WERI-Rb-1 (cell line): ENCODE measurements at regions not wholly inside any gene's neighbourhood (a gene's known extent, or its start where the extent isn't known, plus 50 kb on each side); places are given as distances from the start of the nearest gene placed in this dataset.

Source experiments
- DNase-seq: peaks from one replicate; pipeline ENCODE4 v3.0.0-alpha.2; 2020
- H3K27ac ChIP-seq: fragments of 250-450 bp; sonication (Bioruptor Pico); 2 replicates; pipeline ENCODE4 v1.5.1; 2020; ENCODE audit warnings: mild to moderate bottlenecking, moderate library complexity
- H3K27me3 ChIP-seq: fragments of 250-450 bp; sonication (Bioruptor Pico); 2 replicates; pipeline ENCODE4 v1.5.1; 2021; ENCODE audit warnings: mild to moderate bottlenecking, low read depth, moderate library complexity; ENCODE audit not compliant: insufficient read depth, severe bottlenecking
- H3K36me3 ChIP-seq: fragments of 250-450 bp; sonication (Bioruptor Pico); 2 replicates; pipeline ENCODE4 v1.5.1; 2020; ENCODE audit warnings: mild to moderate bottlenecking, moderate library complexity
- H3K4me3 ChIP-seq: 2 replicates; pipeline ENCODE4 v1.5.1; 2011; ENCODE audit warnings: low read depth, mild to moderate bottlenecking, control low read depth, low read length
- H3K9me3 ChIP-seq: fragments of 250-450 bp; sonication (Bioruptor Pico); 2 replicates; pipeline ENCODE4 v1.5.1; 2021; ENCODE audit warnings: mild to moderate bottlenecking, moderate library complexity; ENCODE audit not compliant: severe bottlenecking
- TF ChIP-seq, protein P1 (sequence below): IDR thresholded peaks from 2 replicates; pipeline ENCODE4 v1.5.1; 2011; ENCODE audit warnings: low read depth, mild to moderate bottlenecking, control low read depth, inconsistent platforms, low read length

DNA sequence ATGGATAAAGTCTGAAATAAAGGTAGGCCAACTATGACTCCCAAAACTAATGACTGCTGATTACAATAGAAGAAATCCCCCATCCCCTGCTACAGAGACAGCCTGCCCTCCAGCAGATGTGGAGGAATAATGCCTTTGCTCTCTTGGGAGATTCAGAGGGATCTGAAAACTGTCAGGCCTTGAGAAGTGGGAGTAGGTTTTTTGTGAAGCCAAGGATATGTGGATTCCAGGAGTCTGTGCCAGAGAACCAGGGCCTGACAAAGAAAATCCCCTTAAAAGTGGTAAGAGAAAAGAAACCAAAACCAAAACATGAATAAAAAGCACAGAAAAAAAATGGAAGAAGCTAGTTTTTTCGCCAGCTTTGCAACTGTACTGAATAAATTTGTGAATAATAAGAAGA, 397.6 kb downstream of the ZNF521 start:
- H3K9me3 ChIP-seq: no peaks in the 10 kb centered on the region
- H3K27me3 ChIP-seq: peaks cover 4% of the 10 kb centered on the region

DNA sequence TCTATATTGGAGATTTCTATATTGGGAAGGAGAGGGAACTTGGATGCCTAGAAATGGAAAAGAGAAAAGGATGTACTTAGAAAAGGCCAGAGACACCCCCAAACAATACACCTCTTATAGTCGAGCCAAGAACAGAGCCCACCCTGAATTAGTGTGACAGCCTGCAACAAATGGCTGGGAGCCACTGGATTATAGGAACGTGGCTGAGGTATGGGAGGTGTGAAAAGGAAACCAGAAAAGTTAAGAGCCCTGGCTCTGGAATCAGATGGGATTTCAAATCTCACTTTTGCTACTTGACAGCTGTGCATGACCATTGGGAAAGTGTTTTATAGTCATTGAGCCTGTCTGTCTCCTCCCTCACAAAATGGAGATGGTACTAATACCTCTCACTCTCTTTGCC, 394.0 kb downstream of the ZNF521 start:
- H3K27me3 ChIP-seq: peaks cover 4% of the 10 kb centered on the region
- DNase-seq: no peak
- H3K9me3 ChIP-seq: no peaks in the 10 kb centered on the region
- H3K27ac ChIP-seq: no peak overlapping the region
- no peak overlapping the region for H3K4me3 ChIP-seq
- TF ChIP-seq, protein P1, sequence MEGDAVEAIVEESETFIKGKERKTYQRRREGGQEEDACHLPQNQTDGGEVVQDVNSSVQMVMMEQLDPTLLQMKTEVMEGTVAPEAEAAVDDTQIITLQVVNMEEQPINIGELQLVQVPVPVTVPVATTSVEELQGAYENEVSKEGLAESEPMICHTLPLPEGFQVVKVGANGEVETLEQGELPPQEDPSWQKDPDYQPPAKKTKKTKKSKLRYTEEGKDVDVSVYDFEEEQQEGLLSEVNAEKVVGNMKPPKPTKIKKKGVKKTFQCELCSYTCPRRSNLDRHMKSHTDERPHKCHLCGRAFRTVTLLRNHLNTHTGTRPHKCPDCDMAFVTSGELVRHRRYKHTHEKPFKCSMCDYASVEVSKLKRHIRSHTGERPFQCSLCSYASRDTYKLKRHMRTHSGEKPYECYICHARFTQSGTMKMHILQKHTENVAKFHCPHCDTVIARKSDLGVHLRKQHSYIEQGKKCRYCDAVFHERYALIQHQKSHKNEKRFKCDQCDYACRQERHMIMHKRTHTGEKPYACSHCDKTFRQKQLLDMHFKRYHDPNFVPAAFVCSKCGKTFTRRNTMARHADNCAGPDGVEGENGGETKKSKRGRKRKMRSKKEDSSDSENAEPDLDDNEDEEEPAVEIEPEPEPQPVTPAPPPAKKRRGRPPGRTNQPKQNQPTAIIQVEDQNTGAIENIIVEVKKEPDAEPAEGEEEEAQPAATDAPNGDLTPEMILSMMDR: no peak
- no peaks in the 10 kb centered on the region for H3K36me3 ChIP-seq

More for the DNA sequence above, 397.6 kb downstream of the ZNF521 start:
- Histone ChIP-seq H3K27ac (no peak overlapping the region), H3K4me3 (no peak overlapping the region), H3K36me3 (no peaks in the 10 kb centered on the region)
- TF ChIP-seq, protein P1: no peak
- no peak for DNase-seq

DNA sequence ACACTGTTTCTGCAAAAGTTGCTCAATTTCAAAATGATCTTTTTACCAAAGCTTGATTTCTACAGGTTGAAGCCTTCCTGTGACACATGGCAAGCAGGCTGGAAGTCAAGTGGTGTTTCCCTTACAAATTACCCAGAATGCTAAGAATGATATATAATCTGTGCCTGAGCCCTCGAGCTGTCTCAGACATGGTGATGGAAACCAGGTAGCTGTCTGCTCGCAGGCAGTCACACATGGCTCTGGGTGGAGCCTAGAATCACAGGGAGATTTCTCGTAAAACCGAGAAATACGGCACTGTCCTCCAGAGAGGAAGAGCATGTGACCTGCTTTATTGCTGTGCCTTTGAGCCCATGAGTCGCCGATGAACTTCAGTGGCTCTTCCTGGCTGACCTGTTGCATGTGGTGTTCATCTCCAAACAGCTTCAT, 392.9 kb downstream of the ZNF521 start:
- Histone ChIP-seq H3K4me3 (no peak overlapping the region), H3K36me3 (no peaks in the 10 kb centered on the region), H3K27me3 (peaks cover 4% of the 10 kb centered on the region), H3K9me3 (no peaks in the 10 kb centered on the region), H3K27ac (no peak overlapping the region)
- no peak for DNase-seq
- TF ChIP-seq, protein P1: no peak

DNA sequence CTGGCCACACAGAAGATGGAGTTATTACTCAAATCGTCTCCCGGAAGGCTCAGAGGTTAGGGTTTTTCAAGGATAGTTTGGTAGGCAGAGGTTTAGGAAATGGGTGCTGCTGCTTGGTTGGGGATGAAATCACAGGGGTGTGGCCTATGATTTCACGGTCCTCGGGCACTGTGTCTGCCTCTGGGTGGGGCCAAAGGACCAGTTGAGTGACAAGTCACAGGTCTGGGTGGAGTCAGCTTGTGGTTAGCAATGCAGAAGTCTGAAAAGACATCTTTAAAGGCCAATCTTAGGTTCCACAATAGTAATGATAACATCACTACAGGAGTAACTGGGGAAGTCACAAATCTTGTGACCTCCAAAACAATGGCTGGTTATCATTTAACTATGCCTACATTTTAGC, 387.8 kb downstream of the ZNF521 start:
- TF ChIP-seq, protein P1: no peak
- Histone ChIP-seq H3K27ac (no peak overlapping the region), H3K4me3 (no peak overlapping the region), H3K27me3 (peaks cover 3% of the 10 kb centered on the region), H3K9me3 (no peaks in the 10 kb centered on the region), H3K36me3 (no peaks in the 10 kb centered on the region)
- DNase-seq: no peak

DNA sequence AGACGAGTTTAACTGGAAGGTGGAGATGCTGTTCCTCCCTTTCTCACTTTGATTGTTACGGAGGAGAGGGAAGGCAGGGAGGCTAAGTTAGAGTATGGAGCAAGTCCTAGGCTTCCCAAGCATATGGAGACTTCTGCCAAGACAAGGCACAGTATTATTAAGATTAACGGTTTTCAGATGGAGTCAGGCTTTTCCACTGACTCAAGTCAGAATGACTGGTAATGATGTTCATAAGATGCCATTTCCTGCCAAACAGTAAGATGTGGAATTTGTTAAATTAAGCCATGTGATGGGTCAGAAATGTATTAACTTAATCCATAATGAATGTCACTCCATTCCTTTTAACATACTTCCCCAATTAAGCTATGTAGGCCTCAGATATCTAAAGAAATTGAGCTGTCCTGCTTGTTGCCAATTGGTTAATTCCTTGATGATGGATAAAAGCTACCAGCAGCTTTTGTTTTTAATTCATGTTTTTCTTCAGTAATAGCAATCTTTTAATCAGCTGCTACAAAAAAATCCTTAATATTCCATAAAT, 383.7 kb downstream of the ZNF521 start:
- H3K27ac ChIP-seq: no peak overlapping the region
- TF ChIP-seq, protein P1: no peak
- no peak overlapping the region for H3K4me3 ChIP-seq
- H3K36me3 ChIP-seq: no peaks in the 10 kb centered on the region
- peaks cover 3% of the 10 kb centered on the region for H3K27me3 ChIP-seq
- no peak for DNase-seq
- H3K9me3 ChIP-seq: no peaks in the 10 kb centered on the region

DNA sequence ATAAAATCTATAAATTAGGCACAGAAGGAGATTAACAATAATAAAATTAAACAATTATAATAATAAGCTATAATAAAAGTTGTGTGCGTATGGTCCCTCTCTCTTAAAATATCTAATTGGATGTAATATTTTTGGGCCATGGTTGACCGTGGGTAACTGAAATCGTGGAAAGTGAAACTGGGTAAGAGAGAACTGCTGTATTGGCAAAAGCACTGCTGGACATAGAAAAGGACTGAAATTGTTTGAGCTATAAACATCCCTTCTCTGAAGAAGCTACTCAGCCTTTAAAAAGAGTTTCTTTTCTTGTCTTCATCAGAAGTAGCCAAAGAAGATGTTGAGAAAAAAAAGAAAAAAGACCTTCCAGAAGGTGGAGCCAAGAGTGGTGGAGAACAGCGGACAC, 379.4 kb downstream of the ZNF521 start:
- Histone ChIP-seq H3K36me3 (no peaks in the 10 kb centered on the region), H3K4me3 (no peak overlapping the region), H3K27me3 (peaks cover 8% of the 10 kb centered on the region), H3K9me3 (no peaks in the 10 kb centered on the region), H3K27ac (no peak overlapping the region)
- TF ChIP-seq, protein P1: no peak
- no peak for DNase-seq
